GM21367 (cell line): ENCODE measurements at regions not wholly inside any gene's neighbourhood (a gene's known extent, or its start where the extent isn't known, plus 50 kb on each side); places are given as distances from the start of the nearest gene placed in this dataset.
"Not testable (repeated sequence)": the region's sequence is repeated elsewhere in the genome, so short reads cannot be mapped to it uniquely, and the experiment has no call there.

Experiments used
- ATAC-seq: cut with Tn5 transposase; IDR thresholded peaks from one replicate; pipeline ENCODE4 v1.9.1; 2021; ENCODE audit not compliant: unreplicated experiment

DNA sequence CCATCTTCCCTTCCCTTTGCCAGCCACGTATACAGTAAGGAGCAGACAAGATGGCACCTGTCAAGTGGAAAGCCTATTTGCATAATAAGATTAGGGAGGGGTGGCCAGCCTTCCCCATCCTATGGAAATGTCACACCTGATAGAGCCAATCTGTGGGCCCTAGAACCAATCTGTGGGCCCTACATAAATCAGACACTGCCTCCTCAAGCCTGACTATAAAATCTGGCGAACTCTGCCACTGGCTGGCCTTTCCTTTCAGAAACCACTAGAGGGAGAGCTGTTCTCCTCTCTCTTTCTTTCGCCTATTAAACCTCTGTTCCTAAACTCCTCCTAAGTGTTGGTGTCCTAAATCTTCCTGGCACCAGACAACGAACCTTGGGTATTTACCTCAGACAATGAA lies 231.5 kb upstream of the KLHL1 start:
- no peak for ATAC-seq

DNA sequence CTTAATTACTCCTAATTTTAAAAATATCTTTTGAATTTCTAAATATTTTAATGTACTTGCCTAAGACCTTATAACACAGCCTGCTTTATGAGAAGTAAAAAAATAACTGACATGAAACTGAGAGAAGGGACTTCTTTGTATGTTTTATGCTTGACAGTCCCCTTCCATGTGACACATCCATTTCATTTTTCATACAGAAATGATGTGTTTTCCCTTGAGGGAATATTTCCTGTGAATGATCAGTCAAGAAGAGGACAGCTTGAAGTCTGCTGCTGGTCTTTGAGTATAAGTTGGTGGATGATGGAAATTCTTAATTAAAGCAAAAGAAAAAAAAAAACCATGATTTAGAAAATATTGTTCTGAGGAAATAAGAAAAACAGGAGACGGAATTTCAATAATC lies 230.4 kb upstream of the KLHL1 start:
- ATAC-seq, result no peak

DNA sequence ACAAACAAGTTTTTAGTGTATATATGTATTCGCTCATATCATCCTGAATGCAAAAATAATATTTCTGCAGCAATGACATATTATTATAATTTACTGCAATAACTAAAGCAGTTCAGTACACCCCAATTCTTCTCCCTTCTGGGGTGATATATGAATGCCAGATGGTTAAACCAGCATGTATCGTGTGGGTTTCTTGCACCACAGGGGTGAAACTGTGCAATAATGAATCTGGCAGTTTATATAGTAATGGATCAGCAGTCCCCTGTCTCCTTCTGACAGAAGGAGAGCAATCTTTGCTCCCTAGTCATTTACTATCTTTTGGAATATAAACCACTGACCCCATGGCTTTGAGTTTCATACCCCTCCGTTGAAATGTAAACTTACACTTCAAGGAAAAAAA lies 228.6 kb upstream of the KLHL1 start:
- ATAC-seq, result no peak

DNA sequence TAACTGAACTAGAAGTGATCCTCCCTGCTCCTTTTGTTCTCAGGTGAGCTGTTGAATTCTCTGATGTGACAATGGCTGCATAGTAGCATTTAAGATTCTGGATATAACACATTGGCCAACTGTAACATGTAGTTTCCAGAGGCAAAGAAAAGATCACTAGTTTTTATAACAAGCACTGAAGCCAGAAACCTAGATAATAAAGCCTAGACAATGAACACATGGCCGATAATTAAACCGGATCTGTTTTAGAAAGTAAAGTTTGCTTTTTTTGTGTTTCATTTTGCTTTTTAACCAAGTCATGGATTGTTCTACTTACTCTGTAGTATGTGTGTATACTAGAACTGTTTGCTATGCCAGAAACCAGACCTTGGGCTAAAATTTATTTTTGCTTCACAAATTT lies 225.5 kb upstream of the KLHL1 start:
- ATAC-seq, result no peak

DNA sequence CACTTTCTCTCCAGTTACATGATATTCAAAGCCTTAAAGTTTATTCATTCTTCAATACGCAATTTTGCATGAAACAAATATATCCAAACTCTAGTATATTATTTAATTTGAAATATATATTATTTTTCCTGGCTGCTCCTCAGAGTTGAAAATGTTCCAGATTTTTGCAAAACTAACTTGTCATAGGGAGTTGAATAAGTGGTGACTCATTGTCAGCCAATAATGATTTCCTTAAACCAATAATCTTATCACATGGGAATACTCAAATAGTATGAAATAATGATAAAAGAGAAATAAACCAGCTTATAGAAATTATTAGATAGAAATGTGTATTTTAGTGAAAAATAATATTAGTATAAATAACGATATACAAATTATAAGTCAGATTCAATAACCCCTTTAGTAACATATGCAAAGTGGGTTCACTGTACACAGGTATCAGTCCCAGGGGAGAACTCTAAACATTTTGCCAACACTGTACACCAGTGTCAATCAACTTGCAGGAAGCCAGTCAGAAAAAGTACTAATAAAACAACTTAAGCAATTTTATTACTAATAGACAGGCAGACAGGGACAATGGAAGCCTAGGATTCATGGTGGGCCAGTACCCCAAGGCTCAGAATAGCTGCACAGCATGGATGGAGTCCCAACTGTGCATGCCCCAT lies 222.6 kb upstream of the KLHL1 start:
- no peak for ATAC-seq

DNA sequence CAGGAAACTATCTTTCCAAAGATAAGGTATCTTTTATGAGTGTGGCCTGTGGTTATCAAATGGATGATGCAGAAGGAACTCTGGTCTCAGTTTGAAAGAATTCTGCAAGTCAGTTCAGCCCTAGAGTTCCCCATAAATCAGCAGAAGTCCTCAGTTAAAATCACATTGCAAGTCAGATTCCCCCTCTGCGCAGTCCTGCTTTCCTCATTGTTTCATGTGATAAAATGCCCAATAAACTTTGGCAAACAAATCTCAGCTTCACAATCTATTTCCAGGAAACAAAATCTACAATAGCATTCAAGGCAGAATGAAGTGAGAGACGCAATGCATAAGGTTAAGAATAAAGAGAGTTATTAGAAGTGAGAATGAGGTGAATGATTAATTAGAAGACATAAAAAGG lies 216.3 kb upstream of the KLHL1 start:
- no peak for ATAC-seq

DNA sequence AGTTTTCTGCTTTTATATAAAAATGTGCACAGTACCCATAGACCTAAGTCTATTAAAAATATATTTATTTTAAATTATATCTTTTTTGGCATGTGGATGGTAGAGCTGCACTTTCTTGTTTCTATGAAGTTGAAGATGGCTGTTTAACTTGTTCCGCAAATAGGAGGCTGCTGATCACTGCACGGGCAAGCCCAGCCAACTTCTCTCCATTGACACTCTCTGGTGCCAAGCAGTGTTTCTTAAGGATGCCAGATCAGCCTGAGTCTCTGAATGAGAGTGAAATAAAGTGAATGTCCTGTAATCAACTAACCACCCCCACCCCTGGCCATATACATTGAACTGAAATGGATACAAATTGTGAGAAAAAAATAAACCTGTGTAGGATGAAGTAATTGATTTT lies 202.9 kb upstream of the KLHL1 start:
- ATAC-seq, result no peak

DNA sequence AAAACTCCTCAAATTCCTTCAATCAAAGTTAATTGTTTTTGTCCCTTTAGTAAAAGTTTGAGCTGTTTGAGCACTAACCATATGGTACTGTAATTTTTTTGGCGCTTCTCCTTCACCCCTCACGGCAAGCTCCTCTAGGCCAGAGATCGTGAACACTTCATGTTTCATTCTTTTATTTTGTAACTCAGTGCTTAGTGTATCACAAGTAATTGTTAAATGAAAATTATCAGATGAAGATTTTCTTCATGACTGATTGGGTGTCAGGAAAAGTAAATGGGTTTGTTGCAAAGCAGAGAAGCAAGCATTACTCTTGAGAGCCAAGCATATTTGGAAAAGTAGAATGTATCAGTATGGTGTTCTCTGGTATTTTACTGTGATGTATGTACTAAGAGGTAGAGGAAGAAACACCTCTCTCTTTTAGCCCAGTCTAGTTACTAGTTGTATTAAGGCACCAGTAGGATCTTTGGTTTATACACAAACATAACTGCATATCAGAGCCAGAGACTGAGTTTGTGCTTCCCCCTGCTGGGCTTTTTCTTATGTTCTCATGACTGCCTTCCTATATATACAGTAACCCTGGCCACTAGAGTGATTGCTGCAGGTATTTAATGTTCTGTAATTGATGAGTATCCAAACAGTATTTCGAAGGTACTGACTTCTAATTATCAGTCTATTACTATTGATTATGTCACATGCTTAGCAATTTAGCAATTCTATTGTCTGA lies 202.3 kb upstream of the KLHL1 start:
- no peak for ATAC-seq

DNA sequence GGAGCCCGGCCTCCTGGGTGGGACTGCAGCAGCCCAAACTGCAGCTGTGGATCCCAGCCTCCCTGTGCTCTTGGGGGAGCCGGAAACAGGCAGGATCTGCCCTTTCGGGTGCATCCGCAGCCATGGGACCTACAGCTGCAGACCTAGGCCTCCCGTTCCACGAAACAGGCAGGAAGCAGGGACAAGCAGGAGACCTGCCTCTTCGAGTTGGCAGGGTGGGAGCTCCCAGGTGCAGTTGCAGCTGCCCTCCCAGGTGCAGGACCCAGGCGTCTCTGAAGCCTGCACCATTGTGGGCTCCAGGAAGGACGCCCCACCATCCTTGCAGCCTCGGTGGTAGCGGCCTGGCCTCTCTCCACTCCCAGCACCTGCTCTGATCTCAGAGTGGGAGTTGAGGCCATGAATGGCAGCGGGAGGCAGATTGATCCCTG lies 189.0 kb upstream of the KLHL1 start:
- no peak for ATAC-seq

DNA sequence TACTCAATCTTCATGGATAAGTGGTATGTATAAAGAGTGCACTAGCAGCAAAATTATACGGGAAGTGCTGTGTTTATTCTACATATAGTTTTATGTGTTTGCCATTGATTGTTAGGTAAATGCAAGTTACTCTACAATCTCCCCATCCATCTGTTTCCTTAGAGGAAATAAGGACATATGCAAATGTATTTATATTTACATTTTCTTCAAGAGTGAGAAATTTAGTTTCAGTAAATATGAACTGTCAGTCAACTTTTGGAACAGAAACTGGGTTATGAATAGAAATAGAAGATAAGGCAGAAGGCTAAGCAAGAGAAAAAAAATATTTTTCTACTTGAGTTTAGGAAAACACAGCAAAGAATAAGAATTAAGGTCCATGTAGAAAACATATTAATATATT lies 176.1 kb upstream of the KLHL1 start:
- no peak for ATAC-seq

DNA sequence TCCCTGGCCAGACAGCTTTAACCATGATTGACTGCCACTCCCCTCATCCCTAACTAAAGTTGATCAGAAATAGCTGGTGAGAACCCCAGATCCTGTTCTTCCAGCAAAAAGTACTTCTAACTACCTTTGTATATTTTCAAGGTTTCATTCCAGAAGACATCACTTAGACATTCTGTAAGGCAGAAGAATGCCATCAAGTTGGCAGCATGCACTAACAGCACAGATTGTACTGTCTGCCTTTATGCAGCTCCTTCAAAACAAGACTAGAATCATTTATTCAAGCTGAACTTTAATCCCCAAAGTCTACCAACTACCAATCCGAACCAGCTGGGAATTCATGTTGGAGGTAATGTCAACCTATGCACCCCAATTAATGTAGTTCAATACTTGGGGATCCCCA lies 167.6 kb upstream of the KLHL1 start:
- no peak for ATAC-seq

DNA sequence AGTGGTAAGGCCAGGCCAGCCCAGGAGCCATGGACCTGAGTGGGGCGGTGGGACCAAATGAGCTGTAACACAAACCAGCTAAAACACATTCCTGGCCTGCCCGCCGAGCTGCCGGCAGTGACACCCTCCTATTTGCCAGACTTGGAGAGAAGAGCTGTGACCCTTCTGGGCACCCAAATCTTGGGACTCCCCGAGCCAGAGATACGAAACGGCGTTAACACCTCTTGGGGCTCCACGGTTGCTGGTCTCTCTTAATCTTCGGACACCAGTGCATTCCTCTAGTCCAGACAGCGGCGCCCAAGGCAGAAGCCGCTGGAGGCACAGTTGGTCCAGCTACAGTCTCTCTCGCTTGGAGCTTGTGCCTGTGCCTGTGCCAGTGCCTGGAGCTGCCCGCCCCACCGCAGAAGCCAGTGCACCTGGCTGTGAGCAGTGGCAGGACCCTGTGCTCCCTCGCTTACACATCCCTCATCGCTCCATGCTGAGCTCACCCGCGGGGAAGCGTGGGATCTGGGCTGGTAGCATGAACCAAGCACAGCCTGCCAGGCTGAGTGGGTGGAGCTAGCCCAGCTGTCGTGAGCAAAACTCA lies 147.2 kb upstream of the KLHL1 start:
- no peak for ATAC-seq

DNA sequence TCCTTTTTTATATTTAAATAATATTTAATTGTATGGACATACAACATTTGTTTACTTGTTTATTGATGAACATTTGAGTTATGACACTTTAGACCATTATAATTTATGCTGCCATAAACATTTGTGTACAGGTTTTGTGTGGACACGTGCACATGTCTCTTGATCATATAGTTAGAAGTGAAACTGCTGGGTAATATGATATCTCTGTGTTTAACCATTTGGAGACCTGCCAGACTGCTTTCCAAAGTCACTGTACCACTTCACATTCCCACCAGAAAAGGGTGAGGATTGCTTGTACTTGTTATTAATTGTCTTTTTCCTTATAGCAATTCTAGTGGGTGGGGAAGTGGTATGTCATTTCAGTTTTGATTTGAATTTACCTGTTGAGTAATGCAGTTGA lies 145.6 kb upstream of the KLHL1 start:
- no peak for ATAC-seq

DNA sequence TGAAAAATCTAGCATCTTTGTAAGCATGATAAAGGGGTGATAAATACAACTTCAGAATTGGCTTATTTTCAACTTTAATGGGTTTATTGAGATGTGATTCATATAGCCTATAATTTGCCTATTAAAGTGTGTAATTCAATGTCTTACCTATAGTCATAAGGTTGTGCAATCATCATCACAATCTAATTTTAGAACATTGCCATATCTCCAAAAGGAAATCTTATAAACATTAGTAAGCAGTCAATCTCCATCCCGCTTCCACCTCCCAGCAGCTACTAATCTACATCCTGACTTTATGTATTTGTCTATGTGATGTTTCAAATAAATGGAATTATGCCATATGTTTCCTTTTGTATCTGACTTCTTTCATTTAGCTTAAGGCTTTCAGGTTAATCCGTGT lies 145.2 kb upstream of the KLHL1 start:
- ATAC-seq, result no peak

DNA sequence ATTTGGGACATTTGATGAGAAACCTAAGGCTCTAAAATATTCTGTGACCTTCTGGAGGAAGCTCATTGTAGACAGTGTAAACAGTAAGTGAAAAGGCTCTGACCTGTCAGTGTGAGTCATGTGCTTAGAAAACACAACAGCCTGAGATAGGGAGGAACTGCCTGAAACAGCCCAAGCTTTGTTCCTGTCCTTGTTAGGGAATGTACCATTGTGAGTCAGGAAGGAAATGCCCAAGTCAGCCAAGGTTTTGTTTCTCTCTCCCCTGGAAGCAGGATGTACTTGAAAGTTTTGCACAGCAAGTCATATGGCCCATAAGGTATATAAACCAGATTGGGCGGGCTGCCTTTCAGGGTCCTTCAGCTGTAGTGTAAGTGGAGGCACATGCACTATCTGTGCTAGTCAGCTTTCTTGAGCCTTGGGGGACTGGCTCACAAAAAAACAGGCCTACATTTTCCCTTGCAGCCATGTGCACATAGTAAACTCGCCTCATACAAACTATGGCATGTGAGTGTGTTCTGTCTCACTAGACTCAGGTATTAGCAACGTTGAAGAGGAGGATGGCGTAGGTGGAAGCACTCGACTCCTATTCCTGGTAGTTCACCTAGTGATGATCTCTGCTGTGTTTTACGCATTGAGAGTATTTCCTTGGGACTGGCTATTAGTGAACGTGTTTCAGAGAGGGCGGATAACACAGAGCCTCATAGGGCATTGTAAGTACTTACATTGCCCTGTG lies 141.2 kb upstream of the KLHL1 start:
- ATAC-seq, result no peak

DNA sequence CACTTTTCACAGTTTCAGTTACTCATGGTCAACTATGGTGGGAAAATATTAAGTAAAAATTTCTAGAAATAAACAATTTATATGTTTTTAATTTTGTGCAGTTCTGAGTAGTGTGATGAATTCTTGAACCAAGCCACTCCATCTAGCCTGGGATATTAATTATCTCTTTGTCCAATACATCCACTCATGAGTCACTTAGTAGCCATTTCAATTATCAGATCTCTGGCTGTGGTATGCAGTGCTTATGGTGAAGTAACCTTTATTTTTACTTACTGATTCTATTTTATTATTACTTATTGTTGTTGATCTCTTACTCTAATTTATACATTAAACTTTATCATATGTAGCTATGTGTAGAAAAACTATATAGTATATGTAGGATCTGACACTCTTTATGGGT lies 128.9 kb upstream of the KLHL1 start:
- ATAC-seq, result no peak

DNA sequence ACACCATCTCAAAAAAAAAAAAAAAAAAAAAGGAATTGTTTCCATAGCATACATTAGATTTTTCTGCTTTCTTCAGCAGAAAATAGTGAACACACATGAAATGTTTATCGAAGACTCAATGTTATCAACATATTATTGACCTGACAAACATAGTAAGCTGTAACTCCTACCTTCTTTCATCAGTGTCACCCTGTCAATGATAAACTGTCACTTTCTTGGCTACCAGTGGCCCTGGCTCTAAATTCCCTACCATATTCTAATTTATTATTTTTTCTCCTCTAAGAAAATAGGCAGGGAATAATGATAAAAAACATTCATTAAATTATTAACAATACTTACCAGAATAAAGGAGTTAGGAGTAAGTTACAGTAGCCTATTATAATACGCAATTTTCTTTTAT lies 127.3 kb upstream of the KLHL1 start:
- no peak for ATAC-seq

DNA sequence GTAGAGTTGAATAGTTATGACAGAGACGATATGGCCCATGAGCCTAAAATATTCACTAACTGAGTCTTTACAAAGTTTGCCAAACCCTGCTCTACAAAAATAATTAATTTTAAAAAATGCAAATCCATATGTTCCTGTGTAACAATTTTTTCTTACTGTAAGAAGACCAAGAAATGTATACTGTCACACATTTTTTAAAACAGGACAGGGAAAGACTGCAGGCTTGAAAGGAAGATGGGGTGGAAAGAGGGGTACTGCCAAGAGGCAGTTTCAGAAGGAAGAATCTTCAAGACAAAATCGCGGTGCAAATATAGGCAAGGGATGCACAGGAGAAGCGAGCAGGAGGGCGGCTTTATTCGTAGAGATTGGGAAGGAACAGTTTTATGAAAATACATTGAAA lies 115.7 kb upstream of the KLHL1 start:
- ATAC-seq, result no peak

DNA sequence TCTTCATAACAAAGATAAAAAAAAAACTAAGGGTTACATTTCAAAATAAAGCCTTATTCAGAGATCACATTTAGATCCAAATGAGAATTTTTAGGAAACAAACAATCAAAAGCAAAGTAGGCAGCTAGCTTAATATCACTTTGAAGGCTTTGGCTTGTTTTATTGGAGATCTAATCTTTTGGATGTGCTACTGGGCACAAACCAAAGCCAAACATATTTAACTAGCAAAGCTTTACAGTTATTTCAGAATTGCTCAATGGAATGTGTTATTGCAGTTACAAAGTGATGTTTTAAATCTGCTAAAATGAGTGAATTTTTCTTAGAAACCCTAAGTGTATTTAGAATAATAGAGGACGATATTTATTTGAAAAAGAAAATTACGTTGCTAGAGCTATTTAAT lies 114.7 kb upstream of the KLHL1 start:
- ATAC-seq, result no peak

DNA sequence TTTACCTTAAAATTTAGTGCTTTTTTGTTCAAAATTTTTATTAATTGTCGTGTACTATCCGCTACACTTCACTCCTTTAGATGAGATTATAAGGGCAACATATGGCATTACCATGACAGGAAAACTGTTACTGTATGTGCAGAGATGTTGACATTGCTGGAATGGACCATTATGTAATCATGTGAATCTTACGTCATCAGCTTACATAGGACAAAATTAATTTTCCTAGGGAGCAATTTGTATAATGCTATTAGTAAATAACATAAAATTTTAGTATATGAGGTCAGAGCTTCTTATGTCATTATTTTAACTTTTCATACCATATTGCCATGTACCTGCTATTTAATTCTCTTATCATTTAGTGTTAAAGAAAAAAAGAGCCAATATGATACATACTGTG lies 110.4 kb upstream of the KLHL1 start:
- ATAC-seq, result no peak

DNA sequence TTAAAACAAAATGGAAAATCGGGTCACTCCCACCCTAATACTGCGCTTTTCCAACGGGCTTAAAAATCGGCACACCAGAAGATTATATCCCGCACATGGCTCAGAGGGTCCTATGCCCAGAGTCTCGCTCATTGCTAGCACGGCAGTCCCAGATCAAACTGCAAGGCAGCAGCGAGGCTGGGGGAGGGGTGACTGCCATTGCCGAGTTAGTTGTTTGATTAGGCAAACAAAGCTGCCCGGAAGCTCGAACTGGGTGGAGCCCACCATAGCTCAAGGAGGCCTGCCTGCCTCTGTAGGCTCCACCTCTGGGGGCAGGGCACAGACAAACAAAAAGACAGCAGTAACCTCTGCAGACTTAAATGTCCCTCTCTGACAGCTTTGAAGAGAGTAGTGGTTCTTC lies 100.7 kb upstream of the KLHL1 start:
- not testable (repeated sequence) for ATAC-seq

DNA sequence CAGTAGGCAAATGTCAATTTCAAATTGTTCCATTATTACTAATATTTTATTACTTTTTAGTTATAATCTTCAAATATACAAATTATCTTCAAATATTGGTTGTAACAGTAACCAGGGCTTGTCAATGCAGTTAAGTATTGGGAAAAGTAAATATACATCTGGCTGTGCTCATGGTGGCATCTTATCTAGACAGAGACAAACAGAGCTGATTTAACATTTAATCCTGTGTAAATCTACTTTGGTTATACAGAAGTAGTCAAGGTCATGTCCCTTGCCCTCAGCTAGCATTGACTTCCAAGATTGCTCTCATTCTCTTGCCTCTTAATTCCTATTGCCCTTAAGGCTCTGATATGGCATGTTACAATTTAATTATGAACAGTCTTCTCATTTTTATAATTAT lies 98.4 kb upstream of the KLHL1 start:
- ATAC-seq, result no peak
